DND-41 (cell line): ENCODE measurements at regions not wholly inside any gene's neighbourhood (a gene's known extent, or its start where the extent isn't known, plus 50 kb on each side); places are given as distances from the start of the nearest gene placed in this dataset.

ENCODE experiments used
- EZH2 ChIP-seq: IDR thresholded peaks from 3 replicates; pipeline ENCODE4 v1.6.1; 2012; ENCODE audit warnings: borderline replicate concordance, low read depth, mild to moderate bottlenecking, moderate library complexity, low read length, inconsistent platforms; ENCODE audit not compliant: severe bottlenecking
- TF ChIP-seq, protein P1 (sequence below): IDR thresholded peaks from 2 replicates; pipeline ENCODE4 v1.5.1; 2012; ENCODE audit warnings: borderline replicate concordance, low read length, moderate library complexity, mild to moderate bottlenecking; ENCODE audit not compliant: poor library complexity, severe bottlenecking; ENCODE audit errors: extremely low read depth

DNA sequence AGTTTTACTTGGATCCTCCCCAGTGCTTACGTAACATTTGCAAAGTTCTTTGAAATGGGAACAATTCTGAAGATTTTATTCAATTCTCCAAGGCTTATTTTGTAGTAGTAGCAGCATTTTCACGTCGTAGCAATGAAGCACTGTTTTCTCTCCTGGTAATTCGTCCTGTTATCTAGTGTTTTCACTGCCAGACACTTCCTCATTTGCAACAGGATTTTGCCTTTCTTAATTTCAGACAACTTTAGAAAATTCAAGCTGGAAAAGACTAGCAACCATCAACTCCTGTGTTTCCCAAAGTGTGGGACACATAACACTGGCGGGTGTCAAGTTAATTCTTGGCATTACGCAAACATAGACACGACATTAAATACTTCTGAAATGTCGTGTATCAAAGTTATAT is 131.6 kb downstream of the CHD9NB start:
- no peak for TF ChIP-seq EZH2
- TF ChIP-seq, protein P1, sequence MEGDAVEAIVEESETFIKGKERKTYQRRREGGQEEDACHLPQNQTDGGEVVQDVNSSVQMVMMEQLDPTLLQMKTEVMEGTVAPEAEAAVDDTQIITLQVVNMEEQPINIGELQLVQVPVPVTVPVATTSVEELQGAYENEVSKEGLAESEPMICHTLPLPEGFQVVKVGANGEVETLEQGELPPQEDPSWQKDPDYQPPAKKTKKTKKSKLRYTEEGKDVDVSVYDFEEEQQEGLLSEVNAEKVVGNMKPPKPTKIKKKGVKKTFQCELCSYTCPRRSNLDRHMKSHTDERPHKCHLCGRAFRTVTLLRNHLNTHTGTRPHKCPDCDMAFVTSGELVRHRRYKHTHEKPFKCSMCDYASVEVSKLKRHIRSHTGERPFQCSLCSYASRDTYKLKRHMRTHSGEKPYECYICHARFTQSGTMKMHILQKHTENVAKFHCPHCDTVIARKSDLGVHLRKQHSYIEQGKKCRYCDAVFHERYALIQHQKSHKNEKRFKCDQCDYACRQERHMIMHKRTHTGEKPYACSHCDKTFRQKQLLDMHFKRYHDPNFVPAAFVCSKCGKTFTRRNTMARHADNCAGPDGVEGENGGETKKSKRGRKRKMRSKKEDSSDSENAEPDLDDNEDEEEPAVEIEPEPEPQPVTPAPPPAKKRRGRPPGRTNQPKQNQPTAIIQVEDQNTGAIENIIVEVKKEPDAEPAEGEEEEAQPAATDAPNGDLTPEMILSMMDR = no peak
